CD4-positive, CD25-positive, alpha-beta regulatory T cell (primary cell): ENCODE measurements at regions not wholly inside any gene's neighbourhood (a gene's known extent, or its start where the extent isn't known, plus 50 kb on each side); places are given as distances from the start of the nearest gene placed in this dataset.
"Not testable (repeated sequence)": the region's sequence is repeated elsewhere in the genome, so short reads cannot be mapped to it uniquely, and the experiment has no call there.

Source experiments
- ATAC-seq, 2 donors: fragments of 150-1000 bp; cut with Tn5 transposase; one replicate each; pipeline ENCODE4 v1.10.0; 2021; ENCODE audit warnings: low read depth in 2 of 2, moderate number of reproducible peaks in 2 of 2, moderate library complexity in 1 of 2
- DNase-seq, 3 donors: peaks; one replicate each; pipeline versions ENCODE4 v3.0.0 to v3.0.0-alpha.2; 2012 to 2022; ENCODE audit warnings: mixed read lengths in 1 of 3
- H3K27ac ChIP-seq: one replicate; pipeline ENCODE4 v1.7.0; 2013; ENCODE audit warnings: mild to moderate bottlenecking, low read length; ENCODE audit not compliant: insufficient read depth, poor library complexity, severe bottlenecking
- H3K27me3 ChIP-seq: one replicate; pipeline ENCODE4 v1.7.0; 2013; ENCODE audit warnings: low read length; ENCODE audit not compliant: control insufficient read depth, insufficient read depth
- H3K36me3 ChIP-seq: one replicate; pipeline ENCODE4 v1.7.0; 2013; ENCODE audit warnings: mild to moderate bottlenecking, low read length, moderate library complexity; ENCODE audit not compliant: control insufficient read depth, insufficient read depth
- H3K4me1 ChIP-seq: 2 replicates; pipeline ENCODE4 v1.7.0; 2013; ENCODE audit warnings: mild to moderate bottlenecking, low read length; ENCODE audit not compliant: insufficient read depth, control insufficient read depth, poor library complexity, severe bottlenecking
- H3K4me3 ChIP-seq: one replicate; pipeline ENCODE4 v1.7.0; 2013; ENCODE audit warnings: low read depth, mild to moderate bottlenecking, low read length, moderate library complexity
- H3K9me3 ChIP-seq, 2 experiments: 1 replicate in 1 of 2; 2 replicates in 1 of 2; pipeline ENCODE4 v1.7.0; 2013; ENCODE audit warnings: low read length in 2 of 2, mild to moderate bottlenecking in 1 of 2, moderate library complexity in 1 of 2; ENCODE audit not compliant: control insufficient read depth in 2 of 2
- H3K27ac Mint-ChIP-seq, 3 donors: one replicate each; pipeline ENCODE4 v1.8.0; 2020 to 2022; ENCODE audit warnings: mild to moderate bottlenecking in 3 of 3, mixed read lengths in 3 of 3, moderate library complexity in 2 of 3
- H3K27me3 Mint-ChIP-seq: one replicate; pipeline ENCODE4 v1.8.0; 2022; ENCODE audit warnings: mild to moderate bottlenecking, mixed read lengths
- H3K36me3 Mint-ChIP-seq: one replicate; pipeline ENCODE4 v1.8.0; 2020; ENCODE audit warnings: mixed read lengths
- H3K4me1 Mint-ChIP-seq, 4 donors: one replicate each; pipeline ENCODE4 v1.8.0; 2020 to 2022; ENCODE audit warnings: mixed read lengths in 4 of 4, mild to moderate bottlenecking in 1 of 4
- H3K4me3 Mint-ChIP-seq, 4 donors: one replicate each; pipeline ENCODE4 v1.8.0; 2020 to 2022; ENCODE audit warnings: mild to moderate bottlenecking in 4 of 4, mixed read lengths in 4 of 4, moderate library complexity in 3 of 4
- H3K9me3 Mint-ChIP-seq, 7 donors: one replicate each; pipeline ENCODE4 v1.8.0; 2020 to 2022; ENCODE audit warnings: mixed read lengths in 7 of 7, mild to moderate bottlenecking in 3 of 7, moderate library complexity in 2 of 7

- ATAC-seq (no peak), DNase-seq (no peak)
- Histone ChIP-seq H3K27ac (no peak overlapping the region), H3K36me3 (no peaks in the 10 kb centered on the region), H3K4me1 (no peaks in the 10 kb centered on the region), H3K27me3 (no peaks in the 10 kb centered on the region), H3K4me3 (no peak overlapping the region), H3K9me3 (no peaks in the 10 kb centered on the region)
- Mint-ChIP-seq H3K36me3 (no peaks in the 10 kb centered on the region), H3K27me3 (no peaks in the 10 kb centered on the region), H3K9me3 (no peaks in the 10 kb centered on the region), H3K27ac (no peak overlapping the region), H3K4me3 (no peak overlapping the region), H3K4me1 (no peaks in the 10 kb centered on the region)
These were observed 1124.1 kb upstream of the AMELY start for GRCh38 chrY:8035653-8036052.

GRCh38 chrY:8034673-8035072 lies 1123.1 kb upstream of the AMELY start:
- Mint-ChIP-seq H3K4me3 (no peak overlapping the region), H3K9me3 (no peaks in the 10 kb centered on the region), H3K27ac (no peak overlapping the region), H3K4me1 (no peaks in the 10 kb centered on the region), H3K27me3 (no peaks in the 10 kb centered on the region), H3K36me3 (no peaks in the 10 kb centered on the region)
- no peaks in the 10 kb centered on the region for H3K4me1 ChIP-seq
- DNase-seq (no peak), ATAC-seq (no peak)
- no peak overlapping the region for H3K4me3 ChIP-seq
- no peaks in the 10 kb centered on the region for H3K36me3 ChIP-seq
- H3K9me3 ChIP-seq = no peaks in the 10 kb centered on the region
- H3K27me3 ChIP-seq = no peaks in the 10 kb centered on the region
- no peak overlapping the region for H3K27ac ChIP-seq

- H3K4me3 Mint-ChIP-seq = no peak overlapping the region
- ATAC-seq (no peak), DNase-seq (no peak)
- H3K4me3 ChIP-seq = no peak overlapping the region
- H3K36me3 ChIP-seq = no peaks in the 10 kb centered on the region
- H3K4me1 ChIP-seq = no peaks in the 10 kb centered on the region
- no peak overlapping the region for H3K27ac Mint-ChIP-seq
- no peaks in the 10 kb centered on the region for H3K27me3 Mint-ChIP-seq
- H3K27ac ChIP-seq = no peak overlapping the region
- no peaks in the 10 kb centered on the region for H3K27me3 ChIP-seq
- H3K36me3 Mint-ChIP-seq = no peaks in the 10 kb centered on the region
- no peaks in the 10 kb centered on the region for H3K9me3 Mint-ChIP-seq
- H3K9me3 ChIP-seq = no peaks in the 10 kb centered on the region
- H3K4me1 Mint-ChIP-seq = no peaks in the 10 kb centered on the region
These were observed 1121.6 kb upstream of the AMELY start for GRCh38 chrY:8033200-8033599.

DNA sequence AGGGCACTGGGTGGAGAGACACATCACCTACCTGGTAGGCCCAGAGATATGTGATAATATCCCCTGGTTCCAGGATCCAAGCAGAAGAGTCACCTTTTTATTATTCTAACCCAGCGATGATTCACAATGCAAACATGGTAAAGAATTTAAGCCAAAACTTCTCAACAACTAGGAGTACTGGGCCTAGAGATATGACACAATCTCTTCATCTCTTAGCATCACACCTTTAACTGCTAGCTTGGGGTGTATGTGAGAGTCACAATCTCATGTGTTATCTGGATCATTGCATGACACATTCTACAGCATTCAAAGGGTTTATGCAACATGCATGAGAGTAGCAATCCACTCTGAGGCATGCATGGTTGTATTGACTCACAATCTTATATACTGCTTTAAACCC lies 1109.0 kb upstream of the AMELY start:
- Mint-ChIP-seq H3K9me3 (no peaks in the 10 kb centered on the region), H3K27ac (no peak overlapping the region), H3K4me1 (no peaks in the 10 kb centered on the region), H3K27me3 (no peaks in the 10 kb centered on the region), H3K36me3 (no peaks in the 10 kb centered on the region), H3K4me3 (no peak overlapping the region)
- no peak for DNase-seq
- Histone ChIP-seq H3K36me3 (no peaks in the 10 kb centered on the region), H3K4me3 (no peak overlapping the region), H3K27ac (no peak overlapping the region), H3K4me1 (no peaks in the 10 kb centered on the region), H3K9me3 (no peaks in the 10 kb centered on the region), H3K27me3 (no peaks in the 10 kb centered on the region)
- ATAC-seq = no peak

GRCh38 chrY:8011515-8011914 lies 1100.0 kb upstream of the AMELY start:
- Histone ChIP-seq H3K9me3 (no peaks in the 10 kb centered on the region), H3K27ac (no peak overlapping the region), H3K4me3 (no peak overlapping the region), H3K4me1 (no peaks in the 10 kb centered on the region), H3K27me3 (no peaks in the 10 kb centered on the region), H3K36me3 (no peaks in the 10 kb centered on the region)
- ATAC-seq (no peak), DNase-seq (no peak)
- Mint-ChIP-seq H3K27me3 (no peaks in the 10 kb centered on the region), H3K27ac (no peak overlapping the region), H3K4me1 (no peaks in the 10 kb centered on the region), H3K4me3 (no peak overlapping the region), H3K36me3 (no peaks in the 10 kb centered on the region), H3K9me3 (no peaks in the 10 kb centered on the region)

GRCh38 chrY:8004196-8004595 lies 1092.6 kb upstream of the AMELY start:
- no peak overlapping the region for H3K4me3 Mint-ChIP-seq
- Histone ChIP-seq H3K4me1 (no peaks in the 10 kb centered on the region), H3K9me3 (no peaks in the 10 kb centered on the region), H3K4me3 (no peak overlapping the region), H3K27me3 (no peaks in the 10 kb centered on the region), H3K27ac (no peak overlapping the region), H3K36me3 (no peaks in the 10 kb centered on the region)
- H3K9me3 Mint-ChIP-seq = peaks cover 0 to 3% (median 0%) of the 10 kb centered on the region in 7 donors
- no peaks in the 10 kb centered on the region for H3K4me1 Mint-ChIP-seq
- no peaks in the 10 kb centered on the region for H3K36me3 Mint-ChIP-seq
- DNase-seq = no peak
- no peak overlapping the region for H3K27ac Mint-ChIP-seq
- no peak for ATAC-seq
- no peaks in the 10 kb centered on the region for H3K27me3 Mint-ChIP-seq

DNA sequence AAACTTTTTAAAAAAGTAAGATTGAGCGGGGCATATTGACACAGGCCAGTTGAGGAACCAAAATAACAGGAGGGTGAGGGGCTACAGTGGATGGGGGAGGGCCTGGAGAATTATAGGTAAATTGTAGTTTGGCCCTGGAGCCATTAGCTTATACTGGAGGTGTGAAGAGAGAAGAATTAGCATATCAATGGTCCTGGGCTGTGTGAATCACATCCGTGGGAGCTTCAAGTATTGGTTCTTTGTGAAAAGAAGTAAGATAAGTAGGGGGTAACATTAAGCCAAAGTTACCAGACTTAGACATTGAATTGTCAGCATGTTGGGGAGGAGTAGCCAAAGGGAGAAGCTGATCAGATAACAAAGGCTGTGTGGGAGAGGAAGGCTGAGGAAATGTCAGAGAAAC lies 1085.2 kb upstream of the AMELY start:
- Histone ChIP-seq H3K4me1 (no peaks in the 10 kb centered on the region), H3K27ac (no peak overlapping the region), H3K4me3 (no peak overlapping the region), H3K27me3 (no peaks in the 10 kb centered on the region), H3K36me3 (no peaks in the 10 kb centered on the region), H3K9me3 (no peaks in the 10 kb centered on the region)
- no peaks in the 10 kb centered on the region for H3K36me3 Mint-ChIP-seq
- H3K9me3 Mint-ChIP-seq = peaks cover 0 to 6% (median 0%) of the 10 kb centered on the region in 7 donors
- no peak overlapping the region for H3K27ac Mint-ChIP-seq
- no peak overlapping the region for H3K4me3 Mint-ChIP-seq
- no peak for DNase-seq
- H3K27me3 Mint-ChIP-seq = peaks cover 4% of the 10 kb centered on the region
- H3K4me1 Mint-ChIP-seq = no peaks in the 10 kb centered on the region
- ATAC-seq = no peak

- H3K27me3 Mint-ChIP-seq, H3K36me3 ChIP-seq, H3K9me3 Mint-ChIP-seq, DNase-seq, ATAC-seq, H3K4me3 ChIP-seq, H3K27me3 ChIP-seq, H3K4me3 Mint-ChIP-seq, H3K36me3 Mint-ChIP-seq, H3K27ac Mint-ChIP-seq, H3K4me1 Mint-ChIP-seq, H3K4me1 ChIP-seq, H3K27ac ChIP-seq, H3K9me3 ChIP-seq: not testable (repeated sequence)
These were observed 1083.2 kb upstream of the AMELY start for GRCh38 chrY:7994781-7995180.
